GM21447 (cell line): ENCODE measurements at regions not wholly inside any gene's neighbourhood (a gene's known extent, or its start where the extent isn't known, plus 50 kb on each side); places are given as distances from the start of the nearest gene placed in this dataset.
"Not testable (repeated sequence)": the region's sequence is repeated elsewhere in the genome, so short reads cannot be mapped to it uniquely, and the experiment has no call there.

Experiments used
- ATAC-seq: cut with Tn5 transposase; IDR thresholded peaks from one replicate; pipeline ENCODE4 v1.9.1; 2021; ENCODE audit not compliant: unreplicated experiment

DNA sequence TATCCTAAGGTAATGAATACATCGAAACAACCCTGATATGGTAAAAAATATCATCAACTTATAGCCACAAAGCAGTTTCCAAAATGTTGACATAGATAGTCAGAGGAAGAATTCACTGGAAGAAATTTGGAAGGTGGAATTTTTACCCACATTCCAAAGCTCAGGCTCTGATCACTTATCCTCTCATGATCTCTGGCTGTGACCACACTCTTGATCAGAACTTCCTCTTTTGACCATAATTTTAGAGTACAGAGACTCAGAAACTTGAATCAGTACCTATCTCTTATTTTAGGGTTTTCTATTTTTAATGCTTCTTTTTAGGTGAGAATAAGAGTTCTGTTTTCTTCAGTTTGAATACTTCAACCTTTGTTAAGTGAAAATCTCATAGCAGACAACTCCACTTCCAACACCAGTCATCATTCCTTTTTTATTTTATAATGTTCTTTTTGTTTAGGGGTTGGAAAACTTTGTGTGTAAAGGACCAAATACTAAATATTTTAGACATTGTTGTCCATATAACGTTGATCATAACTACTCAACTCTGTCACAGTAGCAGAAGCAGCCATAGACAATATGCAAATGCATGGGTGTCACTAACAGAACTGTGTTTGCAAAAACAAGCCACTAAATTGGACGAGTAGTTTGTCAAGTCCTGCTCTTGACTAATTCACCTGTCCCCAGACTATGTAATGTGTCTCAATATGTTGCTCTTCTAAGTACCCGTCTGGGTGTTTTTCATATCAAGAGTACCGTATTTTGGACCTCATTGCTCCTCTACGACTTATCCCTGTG is 891.6 kb upstream of the CRIM1 start:
- ATAC-seq = no peak

DNA sequence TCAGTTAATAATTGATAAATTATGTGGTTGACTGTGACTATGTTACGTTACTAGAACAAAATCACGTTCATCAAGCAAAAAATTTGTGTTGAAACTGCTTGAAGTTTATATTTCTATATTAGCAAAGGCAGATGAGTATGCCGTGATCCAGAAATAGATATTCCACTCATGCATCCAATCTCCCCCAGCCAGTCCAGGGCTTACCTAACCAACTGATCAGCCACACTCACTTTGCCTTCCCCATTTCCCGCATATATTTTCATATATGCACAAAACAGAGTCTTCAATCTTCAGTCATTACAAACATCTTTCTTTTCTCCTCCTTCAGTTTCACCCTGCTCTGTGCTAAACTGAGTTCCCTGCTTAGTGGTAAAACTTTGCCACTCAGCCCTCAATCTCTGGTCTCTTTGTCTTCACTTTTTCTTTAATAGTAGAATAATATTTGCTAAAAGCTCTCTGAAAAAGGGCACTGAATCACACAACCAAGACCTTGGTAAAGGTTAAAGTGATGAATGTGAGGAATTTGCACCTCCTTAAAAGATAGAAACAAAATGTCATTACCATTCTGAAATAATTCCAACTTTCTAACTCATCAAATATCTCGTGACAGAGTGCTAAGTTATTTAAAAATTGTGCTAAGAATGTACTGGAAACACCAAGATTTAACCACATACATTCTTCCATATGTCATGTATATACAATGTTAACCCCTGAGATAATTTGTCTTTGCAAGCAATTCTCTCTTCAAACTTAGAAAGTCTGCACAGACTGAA is 893.2 kb upstream of the CRIM1 start:
- ATAC-seq = no peak

DNA sequence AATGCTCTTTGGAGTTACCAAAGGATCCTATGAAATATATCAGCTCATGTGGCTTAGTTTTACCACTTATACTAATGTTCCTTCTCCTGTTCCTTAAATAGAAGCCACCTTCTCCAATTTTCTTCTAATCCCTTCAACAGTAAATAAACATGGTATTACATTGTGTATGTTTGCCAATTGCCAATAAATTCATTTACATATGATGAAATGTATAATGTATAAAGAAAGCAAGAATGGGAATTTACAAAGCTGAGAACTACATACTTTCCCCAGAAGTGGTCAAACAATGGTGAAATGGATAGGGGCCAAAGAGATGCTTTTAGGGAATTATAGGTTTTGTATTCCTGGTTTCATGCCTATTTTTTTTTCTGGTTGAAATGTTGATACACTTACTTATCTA is 894.2 kb upstream of the CRIM1 start:
- no peak for ATAC-seq

DNA sequence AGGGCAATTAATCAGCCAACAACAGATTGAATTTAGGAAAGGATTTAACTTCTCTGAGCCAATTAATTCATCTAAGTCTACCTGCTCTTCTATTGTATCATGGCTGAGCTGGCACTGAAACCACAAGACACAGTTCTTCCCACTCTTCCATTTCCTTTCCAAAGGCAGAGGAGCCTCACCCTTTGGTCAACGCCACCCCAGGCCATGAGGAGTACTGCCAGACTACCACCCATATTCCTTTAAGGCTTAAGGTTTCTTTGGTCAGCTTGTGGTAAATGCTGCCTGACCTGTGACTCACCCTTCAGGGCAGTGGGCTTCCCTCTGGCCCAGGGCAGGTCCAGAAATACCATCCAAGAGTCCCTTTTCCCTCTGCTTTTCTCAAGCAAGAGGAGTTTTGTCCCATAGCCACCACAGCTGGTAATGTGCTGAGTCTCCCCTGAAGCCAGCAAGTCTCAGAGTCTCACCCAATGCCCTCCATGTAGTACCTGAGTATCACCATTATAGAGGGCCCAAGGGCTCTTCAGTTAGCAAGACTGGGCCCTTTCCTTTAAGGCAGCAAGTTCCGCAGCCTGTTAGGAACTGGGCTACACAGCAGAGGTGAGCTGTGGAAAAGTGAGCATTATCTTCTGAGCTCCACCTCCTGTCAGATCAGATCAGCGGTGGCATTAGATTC is 900.5 kb upstream of the CRIM1 start:
- ATAC-seq = no peak

DNA sequence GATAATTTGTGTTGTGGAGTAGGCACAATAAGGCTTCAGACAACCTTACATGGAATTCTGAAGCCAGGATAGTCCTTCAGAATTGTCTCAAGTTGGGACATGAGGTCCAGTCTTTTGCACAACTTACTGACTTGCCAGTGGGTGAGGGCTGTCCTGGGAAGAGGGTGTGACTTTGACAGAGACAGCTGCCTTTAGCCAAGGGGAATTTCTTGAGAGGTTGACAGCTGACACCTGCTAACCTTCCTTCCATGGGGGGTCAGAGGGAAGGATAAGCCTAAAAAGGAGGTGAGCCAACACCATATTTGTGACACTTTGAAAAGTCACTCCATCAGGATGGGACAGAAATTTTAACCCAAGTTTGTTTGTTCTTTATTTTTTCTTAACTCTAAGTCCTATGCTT is 907.8 kb upstream of the CRIM1 start:
- ATAC-seq = no peak

DNA sequence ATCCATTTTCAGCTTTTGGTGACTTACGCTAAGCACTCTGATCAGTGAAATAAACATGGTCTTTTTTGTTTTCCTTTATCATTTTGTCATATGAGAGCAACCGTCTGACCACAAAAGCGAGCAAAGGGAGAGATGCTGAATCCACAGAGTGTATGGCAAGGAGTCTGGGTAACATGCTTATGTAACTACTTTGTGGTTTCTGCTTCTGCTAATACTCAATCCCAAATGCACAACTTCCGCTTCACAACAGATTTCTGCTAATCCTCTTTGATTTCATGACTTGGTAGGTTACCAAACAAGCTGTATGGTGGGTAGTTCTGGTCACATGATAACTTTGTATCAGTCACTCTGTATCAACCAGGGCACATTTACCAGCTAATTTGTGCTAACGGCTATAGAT is 908.4 kb upstream of the CRIM1 start:
- ATAC-seq = no peak

DNA sequence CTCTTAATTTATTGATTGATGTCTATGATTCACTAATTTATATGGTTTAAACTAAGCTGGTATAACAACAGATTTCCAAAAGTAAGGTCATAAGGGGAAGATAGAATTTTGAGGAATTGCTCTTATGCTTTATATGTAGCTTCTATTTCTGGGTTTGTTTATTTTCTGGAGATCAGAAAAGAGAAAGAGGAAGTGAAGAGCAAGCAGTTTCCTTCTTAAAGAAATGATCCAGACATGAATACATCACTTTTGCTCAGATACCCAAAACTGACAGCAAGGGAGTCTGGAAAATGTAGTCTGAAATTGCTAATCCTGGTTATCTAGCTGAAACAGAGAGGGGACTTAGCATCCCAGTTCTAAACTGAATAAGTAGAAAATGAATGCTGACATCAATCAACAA is 912.5 kb upstream of the CRIM1 start:
- no peak for ATAC-seq

DNA sequence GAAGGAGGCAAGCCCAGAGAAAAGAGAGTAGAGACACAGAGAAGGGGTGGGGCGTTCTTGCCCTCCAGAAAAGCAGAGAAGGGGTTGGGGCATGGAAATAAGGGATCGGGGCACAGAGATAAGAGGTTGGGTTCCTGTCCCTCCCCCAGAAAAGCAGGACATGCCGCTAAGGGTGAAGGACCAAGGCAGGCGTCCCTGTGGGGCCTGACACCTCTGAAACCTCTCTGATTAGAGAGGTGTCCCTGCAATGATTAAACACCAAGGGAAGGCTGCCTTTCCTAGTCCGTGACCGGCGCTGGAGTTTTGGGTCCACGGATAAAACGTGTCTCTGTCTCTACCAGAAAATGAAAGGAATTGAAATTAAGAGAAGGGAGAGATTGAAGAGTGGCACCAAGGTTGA is 914.0 kb upstream of the CRIM1 start:
- ATAC-seq = not testable (repeated sequence)

DNA sequence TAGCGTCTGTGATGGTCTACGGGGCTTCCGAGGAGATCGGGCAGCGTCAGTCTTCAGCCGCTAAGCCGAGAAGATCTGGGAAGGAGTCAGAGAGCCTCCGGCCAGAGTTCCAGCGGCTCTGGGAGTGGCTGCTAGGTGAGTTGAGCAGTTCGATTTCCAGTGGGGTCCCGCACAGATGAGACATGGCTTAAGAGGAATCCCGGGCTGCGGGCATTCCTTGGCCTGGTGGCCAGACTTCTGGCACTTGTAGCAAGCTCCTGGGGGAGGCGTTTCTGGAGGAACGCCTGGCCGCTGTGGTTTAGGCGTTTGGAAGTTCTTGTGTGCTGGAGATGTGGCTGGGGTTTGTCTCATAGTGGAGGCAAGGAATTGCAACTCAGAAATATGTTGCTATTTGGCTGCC is 915.3 kb upstream of the CRIM1 start:
- ATAC-seq = not testable (repeated sequence)

DNA sequence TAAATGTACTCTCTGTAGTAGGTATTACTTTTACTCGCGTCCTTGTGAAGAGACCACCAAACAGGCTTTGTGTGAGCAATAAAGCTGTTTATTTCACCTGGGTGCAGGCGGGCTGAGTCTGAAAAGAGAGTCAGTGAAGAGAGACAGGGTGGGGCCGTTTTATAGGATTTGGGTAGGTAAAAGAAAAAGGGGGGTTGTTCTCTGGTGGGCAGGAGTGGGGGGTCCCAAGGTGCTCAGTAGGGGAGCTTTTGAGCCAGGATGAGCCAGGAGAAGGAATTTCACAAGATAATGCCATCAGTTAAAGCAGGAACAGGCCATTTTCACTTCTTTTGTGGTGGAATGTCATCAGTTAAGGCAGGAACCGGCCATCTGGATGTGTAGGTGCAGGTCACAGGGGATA is 918.7 kb upstream of the CRIM1 start:
- ATAC-seq = not testable (repeated sequence)

DNA sequence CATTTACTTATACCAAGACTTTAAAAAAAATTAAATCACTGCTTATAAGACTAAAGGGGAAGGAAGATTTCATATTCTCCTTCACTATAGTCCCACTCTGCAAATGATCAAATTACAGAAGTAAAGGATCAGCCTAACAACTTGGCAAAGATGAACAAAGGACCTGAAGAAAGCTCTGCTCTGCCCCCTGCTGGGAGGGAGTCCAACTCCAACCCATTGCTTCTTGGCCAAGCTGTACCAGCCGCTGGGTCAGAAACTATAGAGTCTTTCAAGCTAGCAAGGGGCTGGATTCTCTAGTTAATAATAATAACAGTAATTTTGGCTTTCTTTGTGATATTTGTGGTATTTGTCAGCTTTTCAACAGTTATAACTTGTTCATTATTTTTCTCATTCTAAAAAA is 927.0 kb upstream of the CRIM1 start:
- no peak for ATAC-seq

DNA sequence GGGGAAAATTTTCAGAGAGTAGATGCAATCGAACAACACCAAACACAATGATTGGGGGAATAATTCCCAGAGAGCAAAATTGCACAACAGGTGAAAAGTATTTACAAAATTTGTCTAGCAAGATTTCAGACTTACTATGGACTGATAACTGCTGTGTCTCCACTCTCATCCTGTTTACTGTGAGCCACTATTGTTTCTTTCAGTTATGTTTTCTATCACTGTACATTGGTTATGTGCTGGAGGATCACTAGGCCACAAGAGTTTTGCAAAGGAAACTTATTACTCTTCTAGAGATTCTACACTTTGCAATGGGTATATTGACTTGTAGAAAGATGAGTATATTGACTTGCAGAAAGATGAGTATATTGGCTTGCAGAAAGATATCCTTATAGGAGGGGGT is 934.1 kb upstream of the CRIM1 start:
- ATAC-seq = no peak

DNA sequence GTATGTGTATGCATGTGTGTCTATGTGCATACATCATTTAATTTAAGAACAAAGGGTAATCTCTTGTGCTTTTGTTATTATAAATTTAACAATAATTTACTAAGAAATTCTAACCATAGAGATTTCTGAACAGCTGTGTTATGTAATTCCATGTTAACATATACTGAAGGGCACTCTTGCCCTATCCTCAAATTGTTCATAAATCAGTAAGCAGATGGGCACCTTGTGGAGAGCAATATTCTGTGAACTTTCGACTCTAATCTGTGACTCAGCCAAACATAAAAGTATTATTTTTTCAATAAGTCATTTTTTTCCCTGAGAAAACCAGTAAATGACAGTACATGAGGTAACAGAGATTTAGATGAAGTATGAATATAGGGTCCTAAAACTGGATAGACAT is 938.3 kb upstream of the CRIM1 start:
- ATAC-seq = no peak

DNA sequence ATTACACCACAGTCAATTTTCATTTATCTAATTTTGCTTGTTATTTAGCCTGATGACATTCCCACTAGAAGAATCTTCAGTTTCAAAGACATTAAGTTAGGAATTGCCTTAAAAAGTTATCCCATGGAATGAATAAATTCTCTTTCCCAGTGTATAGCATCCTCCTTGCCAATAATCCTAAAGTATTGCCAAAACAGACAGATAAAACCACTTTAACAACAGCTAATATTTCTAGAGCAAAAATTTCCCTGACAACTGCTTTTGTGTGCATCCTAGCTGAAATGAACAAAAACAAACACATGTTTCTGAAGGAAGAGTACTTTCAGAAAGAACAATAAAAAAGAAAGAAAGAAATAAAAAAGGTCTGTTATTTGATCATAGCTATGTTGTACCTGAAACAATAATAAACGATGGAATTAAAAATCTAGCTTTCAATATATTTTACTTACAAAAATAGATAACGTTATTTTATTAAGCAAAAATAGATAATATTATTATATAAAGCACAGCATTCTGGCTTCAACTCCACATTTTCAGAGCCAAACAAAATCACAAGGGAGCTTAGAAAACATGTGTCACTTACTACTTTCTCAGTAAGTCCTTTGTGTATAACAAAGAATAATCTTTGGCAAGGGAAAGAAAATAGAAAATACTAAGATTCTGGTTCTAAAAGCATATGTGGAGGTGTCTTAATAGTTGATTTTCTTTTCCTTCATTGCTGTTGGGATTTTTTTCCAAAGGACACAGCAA is 939.0 kb upstream of the CRIM1 start:
- ATAC-seq = no peak

DNA sequence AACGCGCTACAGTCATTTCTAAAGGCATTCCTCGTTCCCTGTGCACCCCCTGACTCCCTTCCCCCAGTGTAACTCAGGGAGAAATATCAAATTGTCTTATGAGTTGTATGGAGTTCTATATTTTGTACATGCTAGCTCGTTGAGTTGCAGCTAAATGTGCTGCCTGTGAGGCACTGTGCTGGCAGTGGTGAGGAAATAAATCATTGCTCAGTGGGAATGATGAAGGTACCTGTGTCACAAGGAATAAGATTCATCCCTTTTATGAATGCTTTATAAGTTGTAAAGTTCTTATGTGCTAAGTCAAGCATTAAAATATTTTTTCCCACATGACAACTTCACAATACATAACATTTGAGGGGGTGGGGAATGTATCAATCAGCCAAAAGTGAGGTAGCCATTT is 939.6 kb upstream of the CRIM1 start:
- no peak for ATAC-seq

DNA sequence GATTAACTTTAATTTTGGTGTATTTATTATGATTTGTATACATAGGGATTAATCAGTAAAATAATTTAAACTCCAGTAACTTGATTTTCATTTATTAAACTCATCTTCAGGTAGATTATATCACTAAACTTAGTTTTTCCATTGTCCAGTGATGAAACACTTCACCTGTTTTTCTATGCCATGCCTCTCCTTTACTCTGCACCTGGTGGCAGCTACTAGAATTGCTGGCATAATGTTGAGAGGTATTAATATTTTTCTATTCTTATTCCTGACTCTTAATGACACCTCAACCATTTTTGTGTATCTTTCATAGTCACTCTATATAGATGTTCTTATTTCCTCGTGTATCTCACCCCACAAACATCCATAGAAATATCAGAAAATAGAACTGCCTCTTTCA is 940.3 kb upstream of the CRIM1 start:
- no peak for ATAC-seq

DNA sequence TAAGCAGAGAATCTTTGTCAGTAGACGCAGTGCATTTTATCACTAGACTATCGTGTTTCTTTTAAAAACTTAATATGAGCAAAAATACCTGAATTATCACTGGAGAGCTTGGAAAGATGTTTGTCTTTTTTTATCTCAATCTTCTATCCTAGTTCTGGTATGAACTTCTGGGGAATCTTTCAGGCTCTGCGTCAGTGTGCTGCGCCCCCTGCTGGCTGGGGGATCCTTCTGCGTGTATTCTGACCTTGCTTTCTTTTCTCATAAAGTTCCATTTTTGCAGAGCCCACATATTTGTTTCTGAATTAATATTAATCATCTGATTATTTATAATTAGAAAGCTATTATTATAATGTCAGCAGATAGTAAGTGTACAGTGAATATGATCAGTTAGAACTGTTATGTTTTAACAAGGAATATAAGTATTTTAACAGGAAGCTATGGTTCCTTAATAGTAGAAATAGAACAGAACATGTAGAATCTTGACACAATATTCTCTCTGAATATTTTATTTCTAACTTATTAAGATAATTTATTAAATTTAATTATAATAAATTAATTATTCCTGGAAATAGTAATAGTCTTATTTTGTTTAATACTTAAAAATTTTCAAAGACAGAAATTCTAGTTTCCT is 945.0 kb upstream of the CRIM1 start:
- ATAC-seq = no peak

DNA sequence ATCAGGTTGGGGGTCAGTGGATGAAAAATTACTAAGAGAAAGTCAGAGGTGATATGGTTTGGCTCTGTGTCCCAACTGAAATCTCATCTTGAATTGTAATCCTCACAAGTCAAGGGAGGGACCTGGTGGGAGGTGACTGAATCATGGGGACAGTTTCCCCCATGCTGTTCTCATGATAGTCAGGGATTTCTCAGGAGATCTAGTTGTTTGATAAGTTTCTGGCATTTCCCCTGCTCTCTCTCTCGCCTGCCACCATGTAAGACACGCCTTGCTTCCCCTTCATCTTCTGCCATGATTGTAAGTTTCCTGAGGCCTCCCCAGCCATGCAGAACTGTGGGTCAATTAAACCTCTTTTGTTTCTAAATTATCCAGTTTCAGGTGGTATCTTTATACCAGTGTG is 945.8 kb upstream of the CRIM1 start:
- no peak for ATAC-seq

DNA sequence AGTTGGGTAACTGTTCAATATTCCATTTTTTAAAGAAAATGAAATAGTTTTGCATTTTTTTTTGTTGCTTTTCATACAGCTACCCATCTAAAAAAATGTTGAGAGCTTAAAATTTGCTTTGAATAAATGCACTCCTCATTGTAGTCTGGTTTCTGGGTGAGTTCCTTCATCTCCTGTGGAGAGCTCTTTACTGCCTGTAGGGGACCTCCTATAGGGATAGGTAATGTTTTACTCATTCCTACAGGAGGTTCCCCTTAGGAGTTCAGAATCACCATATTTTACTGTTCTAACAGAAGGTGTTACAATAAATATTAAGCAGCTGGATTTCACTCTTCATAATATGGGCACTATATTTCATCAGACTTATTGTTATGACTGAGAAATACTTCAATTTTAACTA is 947.3 kb upstream of the CRIM1 start:
- ATAC-seq = no peak

DNA sequence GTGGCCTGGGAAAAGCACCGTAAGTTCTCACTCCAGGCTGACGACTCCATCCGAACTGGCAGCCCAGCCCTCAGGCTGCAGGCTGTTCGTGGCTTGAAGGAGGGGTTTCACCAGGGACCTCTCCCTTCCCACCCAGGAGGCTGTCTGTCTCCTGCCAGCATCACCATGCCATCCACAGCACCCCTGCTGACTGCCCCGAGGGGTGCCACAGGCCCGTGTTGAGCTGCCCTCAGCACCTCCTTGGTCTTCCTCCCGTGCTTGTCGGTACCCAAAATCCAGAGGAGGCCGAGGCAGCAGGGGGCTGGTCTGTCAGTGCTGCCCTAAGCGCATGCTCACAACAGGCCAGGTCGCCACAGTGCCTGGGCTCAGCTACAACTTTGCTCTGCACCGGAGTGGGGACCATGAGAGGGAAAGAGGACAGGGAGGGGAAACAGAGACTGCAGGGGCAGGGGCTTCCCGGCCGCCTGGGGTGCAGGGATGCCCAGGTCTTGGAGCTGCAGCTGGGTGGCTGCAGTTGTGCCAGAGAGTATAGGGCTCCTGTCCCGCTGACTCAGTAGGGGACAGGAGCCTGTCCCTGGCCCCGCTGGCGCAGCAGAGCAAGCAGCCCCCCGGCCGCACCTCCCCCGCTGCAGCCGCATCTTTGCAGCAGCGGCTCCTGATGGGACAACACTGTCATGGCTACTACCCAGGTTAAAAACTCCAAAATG is 963.7 kb upstream of the CRIM1 start:
- no peak for ATAC-seq
